ENCODE measurements at regions not wholly inside any gene's neighbourhood (a gene's known extent, or its start where the extent isn't known, plus 50 kb on each side); places are given as distances from the start of the nearest gene placed in this dataset.

GRCh38 chr4:79185526-79186045 lies 140.3 kb downstream of the NAA11 start:
- H3K27ac ChIP-seq (replicated peaks): no peak overlapping the region
- no peak overlapping the region for H3K4me3 ChIP-seq (replicated peaks; ENCODE audit: insufficient read depth, low read length)
- TF ChIP-seq SPI1 (IDR thresholded peaks at IDR 0.05; ENCODE audit: borderline replicate concordance, low read depth) (no peak), GABPA (IDR thresholded peaks at IDR 0.05; ENCODE audit: low read depth) (no peak), POLR2AphosphoS5 (IDR thresholded peaks at IDR 0.05; ENCODE audit: low read depth) (no peak), REST (IDR thresholded peaks at IDR 0.05; ENCODE audit: insufficient replicate concordance, low read depth) (no peak)
- TF ChIP-seq, protein P1, sequence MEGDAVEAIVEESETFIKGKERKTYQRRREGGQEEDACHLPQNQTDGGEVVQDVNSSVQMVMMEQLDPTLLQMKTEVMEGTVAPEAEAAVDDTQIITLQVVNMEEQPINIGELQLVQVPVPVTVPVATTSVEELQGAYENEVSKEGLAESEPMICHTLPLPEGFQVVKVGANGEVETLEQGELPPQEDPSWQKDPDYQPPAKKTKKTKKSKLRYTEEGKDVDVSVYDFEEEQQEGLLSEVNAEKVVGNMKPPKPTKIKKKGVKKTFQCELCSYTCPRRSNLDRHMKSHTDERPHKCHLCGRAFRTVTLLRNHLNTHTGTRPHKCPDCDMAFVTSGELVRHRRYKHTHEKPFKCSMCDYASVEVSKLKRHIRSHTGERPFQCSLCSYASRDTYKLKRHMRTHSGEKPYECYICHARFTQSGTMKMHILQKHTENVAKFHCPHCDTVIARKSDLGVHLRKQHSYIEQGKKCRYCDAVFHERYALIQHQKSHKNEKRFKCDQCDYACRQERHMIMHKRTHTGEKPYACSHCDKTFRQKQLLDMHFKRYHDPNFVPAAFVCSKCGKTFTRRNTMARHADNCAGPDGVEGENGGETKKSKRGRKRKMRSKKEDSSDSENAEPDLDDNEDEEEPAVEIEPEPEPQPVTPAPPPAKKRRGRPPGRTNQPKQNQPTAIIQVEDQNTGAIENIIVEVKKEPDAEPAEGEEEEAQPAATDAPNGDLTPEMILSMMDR (IDR thresholded peaks at IDR 0.05; ENCODE audit: insufficient read depth, low read length): no peak
- no peak for DNase-seq (ENCODE audit: low read depth in 1 of 2, low spot score in 1 of 2)
- H3K27me3 ChIP-seq (ENCODE audit: insufficient read depth, poor library complexity, severe bottlenecking): no peaks in the 10 kb centered on the region

- DNase-seq (ENCODE audit: low read depth in 1 of 2, low spot score in 1 of 2): no peak
- no peak overlapping the region for H3K4me3 ChIP-seq (replicated peaks; ENCODE audit: insufficient read depth, low read length)
- no peaks in the 10 kb centered on the region for H3K27me3 ChIP-seq (ENCODE audit: insufficient read depth, poor library complexity, severe bottlenecking)
- no peak overlapping the region for H3K27ac ChIP-seq (replicated peaks)
- TF ChIP-seq, protein P1 (IDR thresholded peaks at IDR 0.05; ENCODE audit: insufficient read depth, low read length): no peak
- TF ChIP-seq REST (IDR thresholded peaks at IDR 0.05; ENCODE audit: insufficient replicate concordance, low read depth): no peak
- TF ChIP-seq POLR2AphosphoS5 (IDR thresholded peaks at IDR 0.05; ENCODE audit: low read depth): no peak
- TF ChIP-seq GABPA (IDR thresholded peaks at IDR 0.05; ENCODE audit: low read depth): no peak
- no peak for TF ChIP-seq SPI1 (IDR thresholded peaks at IDR 0.05; ENCODE audit: borderline replicate concordance, low read depth)
Measured at GRCh38 chr4:79184476-79184875, 141.4 kb downstream of the NAA11 start.

DNA sequence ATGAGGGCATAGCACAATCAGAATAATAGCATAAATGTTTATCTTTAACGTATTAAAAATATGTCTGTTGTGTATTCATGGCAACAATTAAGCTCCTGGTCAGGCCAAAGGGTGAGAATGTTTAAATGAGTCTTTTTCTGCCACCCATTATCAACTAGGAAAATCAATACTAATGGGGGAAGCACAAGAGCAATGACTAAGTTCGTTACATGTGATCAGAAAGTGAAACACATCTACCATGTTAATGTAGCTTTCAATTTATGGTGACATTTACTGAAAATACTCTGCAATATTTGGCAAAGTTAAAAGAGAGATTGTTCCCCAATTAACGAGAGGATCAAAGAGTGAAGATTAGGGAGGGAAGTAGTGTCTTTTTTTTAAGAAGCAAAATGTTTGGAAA lies 143.7 kb downstream of the NAA11 start:
- no peak overlapping the region for H3K4me3 ChIP-seq (replicated peaks; ENCODE audit: insufficient read depth, low read length)
- H3K27ac ChIP-seq (replicated peaks): no peak overlapping the region
- H3K27me3 ChIP-seq (ENCODE audit: insufficient read depth, poor library complexity, severe bottlenecking): no peaks in the 10 kb centered on the region
- TF ChIP-seq GABPA (IDR thresholded peaks at IDR 0.05; ENCODE audit: low read depth) (no peak), REST (IDR thresholded peaks at IDR 0.05; ENCODE audit: insufficient replicate concordance, low read depth) (no peak), SPI1 (IDR thresholded peaks at IDR 0.05; ENCODE audit: borderline replicate concordance, low read depth) (no peak), POLR2AphosphoS5 (IDR thresholded peaks at IDR 0.05; ENCODE audit: low read depth) (no peak)
- TF ChIP-seq, protein P1 (IDR thresholded peaks at IDR 0.05; ENCODE audit: insufficient read depth, low read length): no peak
- DNase-seq (ENCODE audit: low read depth in 1 of 2, low spot score in 1 of 2): no peak

Measured in HL-60 (cell line).